ENCODE measurements at regions not wholly inside any gene's neighbourhood (a gene's known extent, or its start where the extent isn't known, plus 50 kb on each side); places are given as distances from the start of the nearest gene placed in this dataset.

DNA sequence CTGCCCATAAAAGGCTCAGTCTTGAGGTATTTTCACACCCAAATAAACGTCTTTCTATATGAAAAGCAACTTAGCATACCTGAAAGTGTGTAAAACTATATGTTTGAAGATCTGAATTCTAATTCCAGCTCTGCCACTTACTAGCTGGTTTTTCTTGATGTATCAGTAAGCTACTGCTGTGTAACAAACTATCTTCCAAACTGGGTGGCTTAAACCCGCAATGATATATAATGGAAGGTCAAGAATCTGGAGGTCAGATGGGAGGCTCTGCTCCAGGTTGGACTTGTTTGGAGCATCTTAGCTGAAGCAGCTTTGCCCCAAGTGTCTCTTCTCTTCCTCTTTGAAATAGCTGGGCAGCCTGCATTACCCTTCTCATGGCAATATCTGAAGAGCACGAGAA, 164.3 kb upstream of the IRX5 start:
- no peaks in the 10 kb centered on the region for H3K36me3 ChIP-seq
- H3K4me1 ChIP-seq (ENCODE audit: insufficient read depth): no peaks in the 10 kb centered on the region
- no peak for TF ChIP-seq EP300 (IDR thresholded peaks at IDR 0.05)
- TF ChIP-seq, protein P1, sequence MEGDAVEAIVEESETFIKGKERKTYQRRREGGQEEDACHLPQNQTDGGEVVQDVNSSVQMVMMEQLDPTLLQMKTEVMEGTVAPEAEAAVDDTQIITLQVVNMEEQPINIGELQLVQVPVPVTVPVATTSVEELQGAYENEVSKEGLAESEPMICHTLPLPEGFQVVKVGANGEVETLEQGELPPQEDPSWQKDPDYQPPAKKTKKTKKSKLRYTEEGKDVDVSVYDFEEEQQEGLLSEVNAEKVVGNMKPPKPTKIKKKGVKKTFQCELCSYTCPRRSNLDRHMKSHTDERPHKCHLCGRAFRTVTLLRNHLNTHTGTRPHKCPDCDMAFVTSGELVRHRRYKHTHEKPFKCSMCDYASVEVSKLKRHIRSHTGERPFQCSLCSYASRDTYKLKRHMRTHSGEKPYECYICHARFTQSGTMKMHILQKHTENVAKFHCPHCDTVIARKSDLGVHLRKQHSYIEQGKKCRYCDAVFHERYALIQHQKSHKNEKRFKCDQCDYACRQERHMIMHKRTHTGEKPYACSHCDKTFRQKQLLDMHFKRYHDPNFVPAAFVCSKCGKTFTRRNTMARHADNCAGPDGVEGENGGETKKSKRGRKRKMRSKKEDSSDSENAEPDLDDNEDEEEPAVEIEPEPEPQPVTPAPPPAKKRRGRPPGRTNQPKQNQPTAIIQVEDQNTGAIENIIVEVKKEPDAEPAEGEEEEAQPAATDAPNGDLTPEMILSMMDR (IDR thresholded peaks at IDR 0.05): no peak
- no peaks in the 10 kb centered on the region for H3K9me3 ChIP-seq
- WGBS, 3 donors: 68 to 71% (median 68%) methylated on average over 3 of the region's 3 CpGs
- H3K27ac ChIP-seq: no peak overlapping the region
- intact Hi-C loops (cut with DNase I): no loop called here
- DNase-seq: no peak
- H3K4me3 ChIP-seq: no peak overlapping the region
- no peaks in the 10 kb centered on the region for H3K27me3 ChIP-seq

DNA sequence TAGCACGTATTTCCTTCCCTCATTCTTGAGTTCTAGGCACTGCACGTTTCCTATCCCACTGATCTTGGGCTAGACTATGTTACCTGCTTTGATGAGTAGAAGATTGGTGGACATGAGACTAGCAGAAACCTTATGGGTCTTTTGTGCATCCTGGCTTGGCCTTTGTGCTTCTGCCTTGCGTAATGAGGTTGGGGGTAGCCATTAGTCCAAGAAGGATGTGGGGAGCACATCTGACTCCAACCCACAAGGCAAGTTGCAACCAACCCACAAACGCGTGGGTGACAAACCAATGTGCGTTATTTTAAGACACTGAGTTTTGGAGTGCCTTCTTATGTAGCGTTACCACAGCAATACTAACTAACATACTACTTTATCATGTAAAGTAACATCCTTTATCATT, 180.4 kb upstream of the IRX5 start:
- DNase-seq: no peak
- no peaks in the 10 kb centered on the region for H3K36me3 ChIP-seq

DNA sequence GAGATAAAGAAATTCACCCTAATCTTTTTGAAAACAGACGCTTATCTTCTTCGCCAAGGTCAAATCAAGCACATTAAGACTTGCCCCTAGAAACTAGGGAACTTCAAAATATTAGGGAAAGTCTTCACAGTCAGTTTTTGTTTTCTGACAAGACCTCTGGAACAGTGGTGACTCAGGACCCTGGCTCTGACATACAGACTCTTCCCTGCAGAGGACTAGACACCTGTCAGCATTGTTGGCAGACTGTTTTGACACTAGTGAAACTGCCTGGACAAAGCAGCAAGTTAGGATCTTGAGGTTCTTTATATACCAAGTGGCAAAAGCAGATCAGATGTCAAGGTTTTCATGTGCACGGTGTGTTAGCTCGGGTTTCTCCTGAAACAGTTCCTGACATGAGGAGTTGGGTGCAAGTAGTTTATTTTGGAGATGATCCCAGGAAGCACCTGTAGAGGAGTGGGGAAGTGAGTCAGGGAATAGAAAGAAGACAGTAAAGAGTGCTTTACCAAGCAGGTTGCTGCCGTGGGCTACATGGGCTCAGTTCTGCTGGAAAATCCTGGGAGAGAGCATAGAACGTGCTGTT, 182.0 kb upstream of the IRX5 start:
- Histone ChIP-seq H3K4me1 (ENCODE audit: insufficient read depth) (peaks cover 2% of the 10 kb centered on the region), H3K27ac (no peak overlapping the region), H3K9me3 (no peaks in the 10 kb centered on the region), H3K4me3 (no peak overlapping the region), H3K36me3 (no peaks in the 10 kb centered on the region), H3K27me3 (no peaks in the 10 kb centered on the region)
- TF ChIP-seq, protein P1 (IDR thresholded peaks at IDR 0.05): no peak
- TF ChIP-seq POLR2A (IDR thresholded peaks at IDR 0.05): no peak
- TF ChIP-seq EP300 (IDR thresholded peaks at IDR 0.05): no peak
- WGBS, 3 donors: 18 to 33% (median 21%) methylated on average over 6 of the region's 6 CpGs
- no peak for DNase-seq
- intact Hi-C loops (cut with DNase I): no loop called here

More for the DNA sequence above, 180.4 kb upstream of the IRX5 start:
- intact Hi-C loops (cut with DNase I): no loop called here
- TF ChIP-seq, protein P1 (IDR thresholded peaks at IDR 0.05): no peak
- TF ChIP-seq POLR2A (IDR thresholded peaks at IDR 0.05) (no peak), EP300 (IDR thresholded peaks at IDR 0.05) (no peak)
- Histone ChIP-seq H3K9me3 (no peaks in the 10 kb centered on the region), H3K27me3 (no peaks in the 10 kb centered on the region), H3K27ac (no peak overlapping the region), H3K4me3 (no peak overlapping the region), H3K4me1 (ENCODE audit: insufficient read depth) (peaks cover 2% of the 10 kb centered on the region)
- 88 to 91% (median 89%) methylated on average over 7 of the region's 7 CpGs for WGBS, 3 donors

DNA sequence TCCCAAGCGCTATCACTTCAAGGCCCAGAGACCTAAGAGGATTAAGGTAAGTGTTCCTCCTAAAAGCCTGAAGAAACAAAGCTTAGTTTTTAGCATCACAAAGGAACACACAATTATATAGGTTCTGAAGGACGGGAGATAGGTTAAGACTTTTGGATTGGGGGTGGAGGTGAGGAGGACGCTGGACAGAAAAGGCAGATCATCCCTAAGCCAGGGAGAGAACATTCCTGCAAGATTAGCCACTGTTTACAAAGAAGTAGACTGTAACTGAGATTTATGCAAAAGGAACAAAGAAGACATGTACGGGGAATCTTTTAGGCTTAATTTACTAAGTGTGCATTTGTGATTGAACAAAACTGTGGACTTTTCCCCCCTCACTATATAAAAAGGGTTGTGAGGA, 184.1 kb upstream of the IRX5 start:
- no peaks in the 10 kb centered on the region for H3K9me3 ChIP-seq
- peaks cover 2% of the 10 kb centered on the region for H3K4me1 ChIP-seq (ENCODE audit: insufficient read depth)
- 75 to 78% (median 76%) methylated on average over 4 of the region's 4 CpGs for WGBS, 3 donors
- H3K36me3 ChIP-seq: no peaks in the 10 kb centered on the region
- no peak for DNase-seq
- TF ChIP-seq, protein P1 (IDR thresholded peaks at IDR 0.05): no peak
- TF ChIP-seq POLR2A (IDR thresholded peaks at IDR 0.05): no peak
- no peak for TF ChIP-seq EP300 (IDR thresholded peaks at IDR 0.05)
- H3K4me3 ChIP-seq: no peak overlapping the region
- no peak overlapping the region for H3K27ac ChIP-seq
- intact Hi-C loops (cut with DNase I): no loop called here
- no peaks in the 10 kb centered on the region for H3K27me3 ChIP-seq

All from ovary (tissue), 7 donors.